ENCODE measurements at regions not wholly inside any gene's neighbourhood (a gene's known extent, or its start where the extent isn't known, plus 50 kb on each side); places are given as distances from the start of the nearest gene placed in this dataset.

- no peak overlapping the region for H3K27ac ChIP-seq
- H3K9me3 ChIP-seq: no peaks in the 10 kb centered on the region
- no peak for DNase-seq
- TF ChIP-seq CTCF (IDR thresholded peaks at IDR 0.05): no peak
- H3K4me3 ChIP-seq: no peak overlapping the region
- intact Hi-C loops (cut with DNase I): no loop called here
- no peaks in the 10 kb centered on the region for H3K4me1 ChIP-seq
- no peaks in the 10 kb centered on the region for H3K36me3 ChIP-seq
- H3K27me3 ChIP-seq: no peaks in the 10 kb centered on the region
- no peak overlapping the region for H3K9ac ChIP-seq (ENCODE audit: low read depth in 2 of 2, low read length in 2 of 2)
Measured at GRCh38 chrX:13927175-13927574, 102.5 kb downstream of the GEMIN8 start.

GRCh38 chrX:13923845-13924244, 105.8 kb downstream of the GEMIN8 start:
- Histone ChIP-seq H3K9me3 (no peaks in the 10 kb centered on the region), H3K4me3 (no peak overlapping the region), H3K36me3 (no peaks in the 10 kb centered on the region), H3K27ac (no peak overlapping the region), H3K9ac (ENCODE audit: low read depth in 2 of 2, low read length in 2 of 2) (no peak overlapping the region), H3K27me3 (no peaks in the 10 kb centered on the region), H3K4me1 (no peaks in the 10 kb centered on the region)
- intact Hi-C loops (cut with DNase I): no loop called here
- DNase-seq: no peak
- TF ChIP-seq CTCF (IDR thresholded peaks at IDR 0.05): no peak

GRCh38 chrX:13923289-13923688, 106.4 kb upstream of the GPM6B start:
- no peak for DNase-seq

GRCh38 chrX:13917507-13917906, 100.6 kb upstream of the GPM6B start:
- no peak for DNase-seq
- intact Hi-C loops (cut with DNase I): no loop called here
- no peaks in the 10 kb centered on the region for H3K27me3 ChIP-seq
- H3K36me3 ChIP-seq: no peaks in the 10 kb centered on the region
- no peak overlapping the region for H3K4me3 ChIP-seq
- no peaks in the 10 kb centered on the region for H3K4me1 ChIP-seq
- no peaks in the 10 kb centered on the region for H3K9me3 ChIP-seq
- no peak overlapping the region for H3K9ac ChIP-seq (ENCODE audit: low read depth in 2 of 2, low read length in 2 of 2)
- H3K27ac ChIP-seq: no peak overlapping the region
- no peak for TF ChIP-seq CTCF (IDR thresholded peaks at IDR 0.05)

More at GRCh38 chrX:13923289-13923688, 106.4 kb upstream of the GPM6B start:
- Histone ChIP-seq H3K9ac (ENCODE audit: low read depth in 2 of 2, low read length in 2 of 2) (no peak overlapping the region), H3K27me3 (no peaks in the 10 kb centered on the region), H3K36me3 (no peaks in the 10 kb centered on the region), H3K27ac (no peak overlapping the region), H3K9me3 (no peaks in the 10 kb centered on the region), H3K4me1 (no peaks in the 10 kb centered on the region), H3K4me3 (no peak overlapping the region)
- intact Hi-C loops (cut with DNase I): no loop called here
- TF ChIP-seq CTCF (IDR thresholded peaks at IDR 0.05): no peak

GRCh38 chrX:13911586-13911985, 94.7 kb upstream of the GPM6B start:
- H3K9me3 ChIP-seq: no peaks in the 10 kb centered on the region
- H3K4me1 ChIP-seq: no peaks in the 10 kb centered on the region
- H3K36me3 ChIP-seq: no peaks in the 10 kb centered on the region
- intact Hi-C loops (cut with DNase I): no loop called here
- no peak overlapping the region for H3K9ac ChIP-seq (ENCODE audit: low read depth in 2 of 2, low read length in 2 of 2)
- H3K27ac ChIP-seq: no peak overlapping the region
- H3K4me3 ChIP-seq: no peak overlapping the region
- H3K27me3 ChIP-seq: no peaks in the 10 kb centered on the region
- DNase-seq: no peak
- no peak for TF ChIP-seq CTCF (IDR thresholded peaks at IDR 0.05)

GRCh38 chrX:13906093-13906492, 89.2 kb upstream of the GPM6B start:
- no peak for DNase-seq
- H3K4me1 ChIP-seq: no peaks in the 10 kb centered on the region
- intact Hi-C loops (cut with DNase I): no loop called here
- H3K9ac ChIP-seq (ENCODE audit: low read depth in 2 of 2, low read length in 2 of 2): no peak overlapping the region
- no peak for TF ChIP-seq CTCF (IDR thresholded peaks at IDR 0.05)
- no peaks in the 10 kb centered on the region for H3K36me3 ChIP-seq
- no peak overlapping the region for H3K4me3 ChIP-seq
- H3K27me3 ChIP-seq: no peaks in the 10 kb centered on the region
- no peak overlapping the region for H3K27ac ChIP-seq
- H3K9me3 ChIP-seq: no peaks in the 10 kb centered on the region
